Lower lobe of right lung (tissue), 2 donors: ENCODE measurements at regions not wholly inside any gene's neighbourhood (a gene's known extent, or its start where the extent isn't known, plus 50 kb on each side); places are given as distances from the start of the nearest gene placed in this dataset.

ENCODE experiments used
- ATAC-seq, 2 donors: fragments of 200-7000 bp; cut with Tn5 transposase; one replicate each; pipeline ENCODE4 v1.9.1; 2020 to 2022; ENCODE audit warnings: mild to moderate bottlenecking in 2 of 2, moderate library complexity in 2 of 2
- DNase-seq: peaks from one replicate; pipeline ENCODE4 v3.0.0-alpha.2; 2020
- H3K27ac ChIP-seq: fragments of 200-600 bp; one replicate; pipeline ENCODE4 v1.8.0; 2022
- H3K27me3 ChIP-seq: fragments of 200-600 bp; one replicate; pipeline ENCODE4 v1.8.0; 2022; ENCODE audit warnings: low read depth
- H3K36me3 ChIP-seq: fragments of 200-600 bp; one replicate; pipeline ENCODE4 v1.8.0; 2022; ENCODE audit warnings: mild to moderate bottlenecking
- H3K4me1 ChIP-seq: fragments of 200-600 bp; one replicate; pipeline ENCODE4 v1.8.0; 2022
- H3K4me3 ChIP-seq: fragments of 200-600 bp; one replicate; pipeline ENCODE4 v1.8.0; 2022; ENCODE audit warnings: mild to moderate bottlenecking
- H3K9me3 ChIP-seq: fragments of 200-600 bp; one replicate; pipeline ENCODE4 v1.8.0; 2022
- CTCF ChIP-seq: fragments of 200-600 bp; IDR thresholded peaks from one replicate; pipeline ENCODE4 v1.8.0; 2022; ENCODE audit warnings: antibody characterized with exemption, mild to moderate bottlenecking
- intact Hi-C: fragments of 100-400 bp; cut with DNase I; formaldehyde crosslinking; loops from one replicate; pipeline ENCODE4 v1.11.0; 2022
- donor health status: DM: no; HTN: yes; CAD: no; lungs with severe emphysema.

- Histone ChIP-seq H3K36me3 (no peaks in the 10 kb centered on the region), H3K9me3 (no peaks in the 10 kb centered on the region), H3K4me3 (no peak overlapping the region), H3K27me3 (no peaks in the 10 kb centered on the region), H3K27ac (no peak overlapping the region), H3K4me1 (no peaks in the 10 kb centered on the region)
- intact Hi-C loops: no loop called here
- no peak for DNase-seq
- ATAC-seq: no peak
- TF ChIP-seq CTCF: no peak
Observed at GRCh38 chr12:25013061-25013460, 64.2 kb upstream of the BCAT1 start.

- no peaks in the 10 kb centered on the region for H3K36me3 ChIP-seq
- no peaks in the 10 kb centered on the region for H3K27me3 ChIP-seq
- no peak overlapping the region for H3K27ac ChIP-seq
- H3K9me3 ChIP-seq: no peaks in the 10 kb centered on the region
- DNase-seq (no peak), ATAC-seq (no peak)
- H3K4me1 ChIP-seq: no peaks in the 10 kb centered on the region
- H3K4me3 ChIP-seq: no peak overlapping the region
- no peak for TF ChIP-seq CTCF
- intact Hi-C loops: no loop called here
Observed at GRCh38 chr12:25009496-25010092, 60.7 kb upstream of the BCAT1 start.

GRCh38 chr12:25005376-25005775 is 56.5 kb upstream of the BCAT1 start:
- intact Hi-C loops: no loop called here
- H3K27me3 ChIP-seq: no peaks in the 10 kb centered on the region

GRCh38 chr12:25004447-25004846 is 55.5 kb upstream of the BCAT1 start:
- H3K9me3 ChIP-seq: no peaks in the 10 kb centered on the region
- no peak overlapping the region for H3K27ac ChIP-seq
- H3K36me3 ChIP-seq: no peaks in the 10 kb centered on the region
- no peaks in the 10 kb centered on the region for H3K4me1 ChIP-seq
- H3K27me3 ChIP-seq: no peaks in the 10 kb centered on the region
- H3K4me3 ChIP-seq: no peak overlapping the region
- ATAC-seq (no peak), DNase-seq (no peak)
- no peak for TF ChIP-seq CTCF
- intact Hi-C loops: no loop called here

More at GRCh38 chr12:25005376-25005775, 56.5 kb upstream of the BCAT1 start:
- Histone ChIP-seq H3K36me3 (no peaks in the 10 kb centered on the region), H3K4me1 (no peaks in the 10 kb centered on the region), H3K9me3 (no peaks in the 10 kb centered on the region), H3K4me3 (no peak overlapping the region), H3K27ac (no peak overlapping the region)
- TF ChIP-seq CTCF: no peak
- DNase-seq: no peak
- no peak for ATAC-seq

GRCh38 chr12:25001311-25001710 is 52.4 kb upstream of the BCAT1 start:
- H3K4me1 ChIP-seq: no peaks in the 10 kb centered on the region
- ATAC-seq (no peak), DNase-seq (no peak)
- intact Hi-C loops: no loop called here
- H3K9me3 ChIP-seq: no peaks in the 10 kb centered on the region
- no peaks in the 10 kb centered on the region for H3K27me3 ChIP-seq
- H3K36me3 ChIP-seq: no peaks in the 10 kb centered on the region
- no peak for TF ChIP-seq CTCF
- no peak overlapping the region for H3K27ac ChIP-seq
- no peak overlapping the region for H3K4me3 ChIP-seq
